OCI-LY7 (cell line): ENCODE measurements at regions not wholly inside any gene's neighbourhood (a gene's known extent, or its start where the extent isn't known, plus 50 kb on each side); places are given as distances from the start of the nearest gene placed in this dataset.

Source experiments
- EZH2phosphoT487 ChIP-seq: fragments of 200-600 bp; sonication (generic); IDR thresholded peaks from 2 replicates; pipeline ENCODE4 v1.6.1; 2018; ENCODE audit warnings: low read depth, borderline replicate concordance, mild to moderate bottlenecking, mixed run types, antibody characterized with exemption, low read length, moderate library complexity, mixed read lengths
- TF ChIP-seq, protein P1 (sequence below): fragments of 200-600 bp; sonication (generic); conservative IDR thresholded peaks from 2 replicates; pipeline ENCODE4 v1.5.1; 2014; ENCODE audit warnings: mild to moderate bottlenecking, antibody characterized with exemption, low read length, moderate library complexity, mixed read lengths

- TF ChIP-seq, protein P1, sequence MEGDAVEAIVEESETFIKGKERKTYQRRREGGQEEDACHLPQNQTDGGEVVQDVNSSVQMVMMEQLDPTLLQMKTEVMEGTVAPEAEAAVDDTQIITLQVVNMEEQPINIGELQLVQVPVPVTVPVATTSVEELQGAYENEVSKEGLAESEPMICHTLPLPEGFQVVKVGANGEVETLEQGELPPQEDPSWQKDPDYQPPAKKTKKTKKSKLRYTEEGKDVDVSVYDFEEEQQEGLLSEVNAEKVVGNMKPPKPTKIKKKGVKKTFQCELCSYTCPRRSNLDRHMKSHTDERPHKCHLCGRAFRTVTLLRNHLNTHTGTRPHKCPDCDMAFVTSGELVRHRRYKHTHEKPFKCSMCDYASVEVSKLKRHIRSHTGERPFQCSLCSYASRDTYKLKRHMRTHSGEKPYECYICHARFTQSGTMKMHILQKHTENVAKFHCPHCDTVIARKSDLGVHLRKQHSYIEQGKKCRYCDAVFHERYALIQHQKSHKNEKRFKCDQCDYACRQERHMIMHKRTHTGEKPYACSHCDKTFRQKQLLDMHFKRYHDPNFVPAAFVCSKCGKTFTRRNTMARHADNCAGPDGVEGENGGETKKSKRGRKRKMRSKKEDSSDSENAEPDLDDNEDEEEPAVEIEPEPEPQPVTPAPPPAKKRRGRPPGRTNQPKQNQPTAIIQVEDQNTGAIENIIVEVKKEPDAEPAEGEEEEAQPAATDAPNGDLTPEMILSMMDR: no peak
- TF ChIP-seq EZH2phosphoT487: no peak
Measured at GRCh38 chr6:84457276-84457675, 229.8 kb upstream of the CEP162 start.
